GM18499 (cell line): ENCODE measurements at regions not wholly inside any gene's neighbourhood (a gene's known extent, or its start where the extent isn't known, plus 50 kb on each side); places are given as distances from the start of the nearest gene placed in this dataset.
"Not testable (repeated sequence)": the region's sequence is repeated elsewhere in the genome, so short reads cannot be mapped to it uniquely, and the experiment has no call there.

Experiments
- ATAC-seq: cut with Tn5 transposase; IDR thresholded peaks from one replicate; pipeline ENCODE4 v1.9.1; 2021; ENCODE audit warnings: moderate number of reproducible peaks; ENCODE audit not compliant: insufficient read depth, unreplicated experiment

GRCh38 chr3:98644168-98644567, 50.8 kb upstream of the CPOX start:
- ATAC-seq = no peak

DNA sequence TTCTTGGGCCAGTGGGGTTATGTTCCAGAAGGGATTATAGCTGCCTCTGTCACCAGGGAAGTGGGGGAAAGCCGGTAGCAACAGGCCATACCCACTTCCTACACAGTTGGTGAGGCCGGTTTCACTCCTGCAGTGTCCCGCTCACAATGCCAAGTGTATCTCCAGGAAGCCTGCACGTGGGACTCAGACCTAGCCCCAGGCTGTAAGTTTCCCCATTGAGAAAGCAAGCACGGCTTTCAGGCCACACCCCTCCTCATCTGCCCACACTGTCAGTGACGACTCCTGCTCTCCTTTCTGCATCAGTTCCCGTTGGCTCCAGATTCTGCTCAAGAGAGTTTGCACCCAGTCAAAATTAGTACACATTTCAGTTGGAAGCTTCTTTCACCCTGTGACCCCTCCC, 51.6 kb upstream of the CPOX start:
- ATAC-seq = no peak

GRCh38 chr3:98646680-98647079, 53.3 kb upstream of the CPOX start:
- ATAC-seq = no peak

- no peak for ATAC-seq
Observed at GRCh38 chr3:98647197-98647596, 53.8 kb upstream of the CPOX start.

DNA sequence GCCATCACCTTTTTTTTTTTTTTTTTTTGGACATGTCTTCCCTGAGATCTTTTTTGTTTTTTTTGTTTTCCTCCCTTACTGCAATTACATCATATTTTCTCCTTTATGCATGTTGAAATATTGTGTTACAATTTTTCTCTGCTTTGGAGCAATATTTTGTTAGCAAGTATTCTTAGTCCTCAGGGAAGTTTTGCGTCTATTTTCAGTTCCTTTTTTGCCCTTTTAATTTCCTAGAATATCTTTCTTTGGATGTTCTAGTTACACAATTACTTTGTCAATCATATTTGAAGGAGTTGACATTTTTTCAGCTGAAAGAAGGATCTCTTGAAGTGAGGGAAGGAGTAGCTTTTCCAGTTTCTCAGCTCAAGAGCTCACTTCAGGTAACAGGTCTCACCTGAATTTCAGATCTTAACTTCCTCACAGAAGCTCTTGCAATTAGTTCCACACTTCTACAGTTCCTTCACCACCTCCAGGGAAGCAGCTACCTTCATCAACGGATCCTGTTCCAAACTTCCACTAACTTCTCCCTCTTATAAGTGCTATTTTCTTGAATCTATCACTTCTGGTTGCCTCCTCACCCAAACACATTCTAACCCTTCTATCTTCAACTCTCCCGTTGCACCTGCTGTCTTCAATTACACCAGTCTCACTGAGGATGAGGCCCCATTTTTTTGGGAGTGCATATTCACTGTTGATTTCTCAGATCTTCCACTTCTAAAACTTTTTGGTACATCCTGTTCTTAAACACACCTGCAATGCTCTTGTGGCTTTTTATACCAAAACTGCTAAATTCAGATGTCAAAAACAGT, 57.8 kb upstream of the CPOX start:
- no peak for ATAC-seq

GRCh38 chr3:98651780-98652077, 58.3 kb upstream of the CPOX start:
- no peak for ATAC-seq

DNA sequence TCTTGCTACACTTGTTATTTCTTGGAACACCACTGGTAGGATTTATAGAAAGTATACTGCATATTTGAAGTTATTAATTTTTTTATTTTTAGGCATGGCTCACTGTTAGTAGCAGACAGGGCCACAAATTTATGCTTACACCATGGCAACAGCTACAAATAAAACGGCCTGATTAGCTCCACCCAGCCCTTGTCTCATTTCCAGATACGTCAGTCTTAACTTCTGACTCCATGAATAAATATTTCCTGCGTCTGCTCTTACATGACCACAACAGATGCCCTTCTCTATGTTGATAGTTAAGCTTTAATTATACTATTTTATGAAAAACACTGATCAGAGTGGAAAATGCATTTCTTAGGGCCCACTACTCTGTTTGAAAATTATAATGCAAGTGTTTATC, 62.3 kb upstream of the CPOX start:
- ATAC-seq = no peak

DNA sequence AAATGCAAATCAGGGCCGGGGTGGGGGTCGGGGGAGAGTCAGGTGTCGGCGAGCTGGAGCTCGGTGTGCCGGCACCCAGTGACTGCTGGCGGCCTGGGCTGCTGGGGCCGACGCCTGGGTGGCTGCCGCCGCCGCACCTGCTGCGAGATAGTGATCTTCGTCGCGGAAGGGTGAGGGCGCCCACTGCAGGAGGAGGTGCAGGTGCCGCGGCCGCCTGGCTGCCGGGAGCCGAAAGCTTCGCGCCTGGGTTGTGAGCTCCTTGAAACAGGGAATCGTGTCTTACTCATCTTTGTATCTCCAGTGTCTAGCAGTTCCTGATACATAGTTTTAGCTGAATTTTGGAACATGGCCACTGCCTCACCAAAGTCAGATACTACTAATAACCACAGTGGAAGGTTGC, 64.0 kb upstream of the CPOX start:
- peak; percentile 68 for ATAC-seq

- ATAC-seq = no peak
Observed at GRCh38 chr3:98662699-98663098, 69.3 kb upstream of the CPOX start.

GRCh38 chr3:98670020-98670419, 76.6 kb upstream of the CPOX start:
- ATAC-seq = no peak

GRCh38 chr3:98679986-98680385, 83.2 kb upstream of the ST3GAL6 start:
- no peak for ATAC-seq

DNA sequence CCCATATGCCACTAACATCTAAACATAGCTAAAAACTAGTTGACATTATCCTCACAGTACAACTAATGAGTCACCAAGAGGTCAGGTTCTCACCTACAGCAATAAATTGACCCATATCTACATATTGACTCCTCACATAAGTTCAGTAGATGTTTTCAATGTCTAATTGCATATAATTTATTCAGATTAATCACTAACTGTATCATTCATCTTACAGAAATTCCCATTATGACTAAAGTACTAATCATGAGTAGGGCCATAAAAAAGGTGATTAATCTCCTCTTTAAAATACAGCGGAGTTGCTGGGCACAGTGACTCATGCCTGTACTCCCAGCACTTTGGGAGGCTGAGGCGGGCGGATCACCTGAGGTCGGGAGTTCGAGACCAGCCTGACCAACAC, 82.4 kb upstream of the ST3GAL6 start:
- ATAC-seq = no peak

DNA sequence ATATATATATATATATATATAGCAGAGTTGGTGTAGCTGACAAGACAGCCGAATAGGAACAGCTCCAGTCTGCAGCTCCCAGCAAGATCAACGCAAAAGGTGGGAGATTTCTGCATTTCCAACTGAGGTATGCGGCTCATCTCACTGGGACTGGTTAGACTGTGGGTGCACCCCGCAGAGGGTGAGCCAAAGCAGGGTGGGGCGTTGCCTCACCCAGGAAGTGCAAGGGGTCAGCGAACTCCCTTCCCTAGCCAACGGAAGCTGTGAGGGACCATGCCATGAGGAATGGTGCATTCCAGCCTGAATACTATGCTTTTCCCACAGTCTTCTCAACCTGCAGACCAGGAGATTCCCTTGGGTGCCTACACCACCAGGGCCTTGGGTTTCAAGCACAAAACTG, 81.7 kb upstream of the ST3GAL6 start:
- no peak for ATAC-seq

GRCh38 chr3:98682391-98682790, 80.7 kb upstream of the ST3GAL6 start:
- not testable (repeated sequence) for ATAC-seq

DNA sequence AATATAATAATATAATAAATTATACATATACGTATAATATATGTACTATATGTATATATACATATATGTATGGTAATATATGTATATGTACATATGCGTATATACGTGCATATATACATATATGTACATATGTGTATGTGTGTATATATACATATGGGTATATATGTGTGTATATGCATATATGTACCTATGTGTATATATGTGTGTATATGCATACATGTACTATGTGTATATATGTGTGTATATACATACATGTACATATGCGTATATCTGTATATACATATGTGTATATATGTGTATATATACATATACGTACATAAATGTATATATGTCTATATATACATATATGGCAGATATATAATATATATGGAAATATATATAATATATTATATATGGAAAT, 74.8 kb upstream of the ST3GAL6 start:
- no peak for ATAC-seq

DNA sequence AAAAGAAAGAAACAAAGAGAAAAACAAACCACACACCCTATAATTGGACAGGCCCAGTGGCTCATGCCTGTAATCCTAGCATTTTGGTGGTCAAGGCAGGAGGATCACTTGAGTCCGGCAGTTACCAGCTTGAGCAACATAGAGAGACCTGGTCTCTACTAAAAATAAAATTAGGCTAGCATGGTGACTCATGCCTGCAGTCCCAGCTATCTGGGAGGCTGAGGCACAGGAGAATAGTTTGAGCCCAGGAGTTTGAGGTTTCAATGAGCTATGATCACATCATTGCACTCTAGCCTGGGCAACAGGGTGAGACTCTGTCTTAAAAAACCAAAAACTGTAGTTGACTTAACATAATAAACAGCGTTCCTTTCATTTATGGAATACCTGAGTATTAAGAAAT, 72.3 kb upstream of the ST3GAL6 start:
- ATAC-seq = no peak

DNA sequence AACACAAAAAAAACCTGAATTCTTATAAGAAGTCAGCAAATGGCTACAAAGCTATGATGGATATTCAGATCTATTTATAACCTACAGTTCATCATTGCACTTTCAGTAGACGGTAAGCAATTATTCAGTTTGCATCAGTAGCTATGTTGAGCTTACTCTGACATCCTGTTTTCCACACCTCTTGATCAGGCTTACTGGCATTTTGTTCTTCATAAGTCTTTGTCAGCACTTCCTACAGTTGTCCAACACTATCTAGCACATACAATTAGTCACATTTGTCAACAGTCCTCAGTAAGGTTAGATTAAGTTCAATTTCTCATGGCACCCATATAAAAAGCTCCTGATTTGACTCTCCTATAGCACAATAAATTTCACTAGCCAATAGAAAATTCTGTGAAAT, 71.2 kb upstream of the ST3GAL6 start:
- ATAC-seq = no peak

DNA sequence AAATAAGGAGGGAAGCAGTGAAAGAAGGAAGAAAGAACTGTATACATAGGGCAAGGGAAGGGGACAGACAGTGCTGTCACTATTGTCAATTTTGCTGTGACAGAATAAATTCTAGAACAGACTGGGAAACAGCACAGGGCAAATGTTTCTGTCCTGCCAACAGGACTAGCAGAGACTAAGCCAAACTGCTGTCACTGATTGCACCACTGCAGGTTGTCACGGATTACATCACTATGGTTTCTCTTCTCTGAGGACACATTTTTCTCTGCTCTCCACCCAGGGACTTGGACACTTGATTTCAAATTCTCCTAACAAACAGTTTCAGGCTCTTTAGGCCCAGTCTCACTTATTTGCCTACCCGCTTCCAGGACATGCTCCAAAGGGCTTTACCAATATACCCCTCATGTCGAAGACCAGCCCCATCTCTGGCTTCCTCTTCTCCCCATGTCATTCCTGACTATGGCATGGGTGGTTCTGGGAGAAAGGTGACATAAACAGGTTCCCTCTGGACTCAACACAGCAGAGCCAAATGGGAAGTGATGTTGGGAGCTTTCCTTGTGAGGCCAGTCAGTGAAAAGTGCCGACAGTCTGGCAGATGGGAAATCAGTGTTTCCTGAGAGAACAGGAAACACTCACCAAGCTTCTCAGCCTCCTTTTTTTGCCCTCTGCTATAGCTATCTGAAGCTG, 70.2 kb upstream of the ST3GAL6 start:
- no peak for ATAC-seq

GRCh38 chr3:98695796-98696195, 67.3 kb upstream of the ST3GAL6 start:
- no peak for ATAC-seq

DNA sequence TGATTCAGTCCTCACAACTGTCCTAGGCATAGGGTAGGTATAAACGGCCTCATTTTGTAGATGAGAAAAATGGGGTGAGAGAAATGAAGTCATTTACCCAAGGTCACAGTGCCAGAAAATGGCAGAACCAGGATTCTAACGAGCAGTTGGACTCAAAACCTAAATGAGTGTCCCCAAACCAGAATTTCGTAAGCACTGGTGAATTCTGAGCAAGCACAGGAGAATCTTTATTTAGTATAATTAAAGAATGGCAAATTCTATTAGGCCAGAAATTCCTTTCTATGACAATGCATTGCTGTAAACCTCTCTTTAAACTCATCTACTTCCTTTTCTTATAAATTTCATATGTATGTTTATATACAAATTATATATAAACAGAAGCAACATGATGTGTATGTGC, 66.8 kb upstream of the ST3GAL6 start:
- ATAC-seq = not testable (repeated sequence)

DNA sequence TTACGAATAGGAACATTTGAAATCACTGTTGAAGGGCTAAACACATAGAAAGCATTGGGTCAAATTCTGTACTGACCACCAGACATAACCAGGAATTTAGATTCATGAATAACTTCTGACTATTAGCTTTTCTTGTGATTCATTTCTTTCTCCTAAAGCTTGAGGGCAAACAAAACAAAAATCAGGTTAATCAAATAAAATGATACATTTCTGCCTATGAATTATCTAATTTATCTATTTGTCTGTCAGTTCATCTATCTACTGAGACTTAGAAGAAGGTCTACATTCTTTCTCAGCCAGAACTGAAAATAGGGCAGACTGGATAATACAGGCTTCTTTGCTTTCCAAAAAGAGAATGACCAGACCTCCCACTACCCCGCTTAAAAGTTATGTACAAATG, 65.9 kb upstream of the ST3GAL6 start:
- no peak for ATAC-seq

DNA sequence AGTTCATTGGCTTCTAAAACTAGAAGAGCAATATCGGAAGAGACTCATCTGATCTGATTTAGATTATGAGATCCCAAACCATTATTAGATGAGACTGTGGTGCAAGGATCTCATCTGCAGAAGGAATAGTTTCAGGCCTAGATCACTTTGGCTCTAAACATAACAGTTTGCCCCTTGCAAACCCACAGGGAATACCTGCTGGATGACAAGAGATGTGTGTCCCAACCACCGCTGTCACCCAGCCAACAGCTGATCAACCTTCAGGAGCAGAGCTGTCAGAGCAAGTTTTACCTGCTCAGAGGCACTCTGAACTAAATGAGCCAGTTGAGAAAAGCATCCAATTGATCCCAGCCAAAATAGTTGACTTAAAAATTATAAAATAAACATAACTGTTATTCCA, 64.0 kb upstream of the ST3GAL6 start:
- ATAC-seq = no peak
